GM23338 (cell line): ENCODE measurements at regions not wholly inside any gene's neighbourhood (a gene's known extent, or its start where the extent isn't known, plus 50 kb on each side); places are given as distances from the start of the nearest gene placed in this dataset.

Source experiments
- ATAC-seq: fragments of 200-7000 bp; cut with Tn5 transposase; 3 replicates; pipeline ENCODE4 v1.9.1; 2020
- DNase-seq: peaks from one replicate; pipeline ENCODE4 v3.0.0-alpha.2; 2015; ENCODE audit warnings: low spot score
- H2AFZ ChIP-seq: fragments of 200-600 bp; sonication (generic); 2 replicates; pipeline ENCODE4 v1.8.0; 2016; ENCODE audit warnings: antibody characterized with exemption, mild to moderate bottlenecking, moderate library complexity
- H3F3A ChIP-seq: fragments of 200-600 bp; sonication (generic); replicated peaks from 2 replicates; pipeline ENCODE4 v1.8.0; 2017; ENCODE audit warnings: antibody characterized with exemption, mixed run types, low read depth
- H3K27ac ChIP-seq: fragments of 200-600 bp; sonication (generic); 2 replicates; pipeline ENCODE4 v1.6.1; 2016; ENCODE audit warnings: low read depth
- H3K27me3 ChIP-seq: fragments of 200-600 bp; sonication (generic); 2 replicates; pipeline ENCODE4 v1.8.0; 2016; ENCODE audit warnings: mild to moderate bottlenecking, mixed run types, moderate library complexity; ENCODE audit not compliant: insufficient read depth
- H3K36me3 ChIP-seq: fragments of 200-600 bp; sonication (generic); 2 replicates; pipeline ENCODE4 v1.8.0; 2016; ENCODE audit warnings: mild to moderate bottlenecking; ENCODE audit not compliant: insufficient read depth
- H3K4me1 ChIP-seq: fragments of 200-600 bp; sonication (generic); 2 replicates; pipeline ENCODE4 v1.8.0; 2016; ENCODE audit warnings: mild to moderate bottlenecking, moderate library complexity; ENCODE audit not compliant: insufficient read depth
- H3K4me2 ChIP-seq: fragments of 200-600 bp; sonication (generic); 2 replicates; pipeline ENCODE4 v1.7.1; 2017; ENCODE audit warnings: mixed run types
- H3K4me3 ChIP-seq: fragments of 200-600 bp; sonication (generic); 2 replicates; pipeline ENCODE4 v1.6.1; 2016; ENCODE audit warnings: mixed run types
- H3K79me2 ChIP-seq: fragments of 200-600 bp; sonication (generic); replicated peaks from 2 replicates; pipeline ENCODE4 v1.8.0; 2017; ENCODE audit warnings: mild to moderate bottlenecking; ENCODE audit not compliant: insufficient read depth
- H3K9me2 ChIP-seq: fragments of 200-600 bp; sonication (generic); 2 replicates; pipeline ENCODE4 v1.8.0; 2017; ENCODE audit not compliant: insufficient read depth
- H4K20me1 ChIP-seq: fragments of 200-600 bp; sonication (generic); replicated peaks from 2 replicates; pipeline ENCODE4 v1.8.0; 2017; ENCODE audit warnings: mild to moderate bottlenecking; ENCODE audit not compliant: insufficient read depth
- H3K27ac Mint-ChIP-seq: 2 replicates; pipeline ENCODE4 v1.8.0; 2020; ENCODE audit warnings: inconsistent platforms, mild to moderate bottlenecking, moderate library complexity, mixed read lengths
- H3K27me3 Mint-ChIP-seq: 3 replicates; pipeline ENCODE4 v1.8.0; 2022; ENCODE audit warnings: low read depth, mild to moderate bottlenecking, moderate library complexity, mixed read lengths, inconsistent platforms; ENCODE audit not compliant: insufficient read depth, poor library complexity
- H3K36me3 Mint-ChIP-seq: 3 replicates; pipeline ENCODE4 v1.8.0; 2021; ENCODE audit warnings: low read depth, mild to moderate bottlenecking, inconsistent platforms, moderate library complexity, mixed read lengths
- H3K4me1 Mint-ChIP-seq: 3 replicates; pipeline ENCODE4 v1.8.0; 2020; ENCODE audit warnings: mild to moderate bottlenecking, inconsistent platforms, mixed read lengths
- H3K4me3 Mint-ChIP-seq: 3 replicates; pipeline ENCODE4 v1.8.0; 2021; ENCODE audit warnings: moderate library complexity, mild to moderate bottlenecking, inconsistent platforms, mixed read lengths
- H3K9me3 Mint-ChIP-seq: 3 replicates; pipeline ENCODE4 v1.8.0; 2020; ENCODE audit warnings: moderate library complexity, mild to moderate bottlenecking, inconsistent platforms, mixed read lengths
- CREB1 ChIP-seq: fragments of 250-450 bp; sonication (Bioruptor Pico); IDR thresholded peaks from 2 replicates; pipeline ENCODE4 v1.5.0; 2020; ENCODE audit warnings: low read depth, mild to moderate bottlenecking, moderate library complexity
- CTCF ChIP-seq, 2 experiments: fragments of 200-600 bp in 1 of 2; sonication (generic) in 1 of 2; conservative IDR thresholded peaks; 2 replicates each; pipeline versions ENCODE4 v1.5.1 to v1.6.1; 2016 to 2017; ENCODE audit warnings: antibody characterized with exemption in 2 of 2, low read depth in 2 of 2, mild to moderate bottlenecking in 2 of 2, moderate library complexity in 1 of 2
- ETS1 ChIP-seq: IDR thresholded peaks from 2 replicates; pipeline ENCODE4 v1.6.1; 2016; ENCODE audit warnings: antibody characterized with exemption
- EZH2 ChIP-seq: fragments of 200-600 bp; sonication (generic); IDR thresholded peaks from one replicate; pipeline ENCODE4 v1.8.0; 2017; ENCODE audit warnings: antibody characterized with exemption, mild to moderate bottlenecking, low read depth; ENCODE audit not compliant: unreplicated experiment
- JUNB ChIP-seq: IDR thresholded peaks from one replicate; pipeline ENCODE4 v1.6.1; 2016; ENCODE audit warnings: antibody characterized with exemption; ENCODE audit not compliant: unreplicated experiment
- NANOG ChIP-seq: IDR thresholded peaks from 2 replicates; pipeline ENCODE4 v1.6.1; 2016; ENCODE audit warnings: antibody characterized with exemption, borderline replicate concordance
- STAT1 ChIP-seq: IDR thresholded peaks from one replicate; pipeline ENCODE4 v1.6.1; 2016; ENCODE audit warnings: antibody characterized with exemption; ENCODE audit not compliant: unreplicated experiment
- ZNF114 ChIP-seq: fragments of 250-450 bp; sonication (Bioruptor Pico); IDR thresholded peaks from 2 replicates; pipeline ENCODE4 v1.5.0; 2020; ENCODE audit warnings: mild to moderate bottlenecking, moderate library complexity
- ZNF331 ChIP-seq: fragments of 250-450 bp; sonication (Bioruptor Pico); IDR thresholded peaks from 2 replicates; pipeline ENCODE4 v1.5.0; 2020; ENCODE audit warnings: low read depth, mild to moderate bottlenecking, moderate library complexity
- ZNF462 ChIP-seq: fragments of 250-450 bp; sonication (Bioruptor Pico); IDR thresholded peaks from 2 replicates; pipeline ENCODE4 v1.5.0; 2020; ENCODE audit warnings: mild to moderate bottlenecking, moderate library complexity
- TF ChIP-seq, protein P1 (sequence below): IDR thresholded peaks from one replicate; pipeline ENCODE4 v1.6.1; 2018; ENCODE audit warnings: antibody characterized with exemption; ENCODE audit not compliant: unreplicated experiment

GRCh38 chr1:181221078-181221477 lies 132.6 kb downstream of the IER5 start (continued):
- TF ChIP-seq, protein P1, sequence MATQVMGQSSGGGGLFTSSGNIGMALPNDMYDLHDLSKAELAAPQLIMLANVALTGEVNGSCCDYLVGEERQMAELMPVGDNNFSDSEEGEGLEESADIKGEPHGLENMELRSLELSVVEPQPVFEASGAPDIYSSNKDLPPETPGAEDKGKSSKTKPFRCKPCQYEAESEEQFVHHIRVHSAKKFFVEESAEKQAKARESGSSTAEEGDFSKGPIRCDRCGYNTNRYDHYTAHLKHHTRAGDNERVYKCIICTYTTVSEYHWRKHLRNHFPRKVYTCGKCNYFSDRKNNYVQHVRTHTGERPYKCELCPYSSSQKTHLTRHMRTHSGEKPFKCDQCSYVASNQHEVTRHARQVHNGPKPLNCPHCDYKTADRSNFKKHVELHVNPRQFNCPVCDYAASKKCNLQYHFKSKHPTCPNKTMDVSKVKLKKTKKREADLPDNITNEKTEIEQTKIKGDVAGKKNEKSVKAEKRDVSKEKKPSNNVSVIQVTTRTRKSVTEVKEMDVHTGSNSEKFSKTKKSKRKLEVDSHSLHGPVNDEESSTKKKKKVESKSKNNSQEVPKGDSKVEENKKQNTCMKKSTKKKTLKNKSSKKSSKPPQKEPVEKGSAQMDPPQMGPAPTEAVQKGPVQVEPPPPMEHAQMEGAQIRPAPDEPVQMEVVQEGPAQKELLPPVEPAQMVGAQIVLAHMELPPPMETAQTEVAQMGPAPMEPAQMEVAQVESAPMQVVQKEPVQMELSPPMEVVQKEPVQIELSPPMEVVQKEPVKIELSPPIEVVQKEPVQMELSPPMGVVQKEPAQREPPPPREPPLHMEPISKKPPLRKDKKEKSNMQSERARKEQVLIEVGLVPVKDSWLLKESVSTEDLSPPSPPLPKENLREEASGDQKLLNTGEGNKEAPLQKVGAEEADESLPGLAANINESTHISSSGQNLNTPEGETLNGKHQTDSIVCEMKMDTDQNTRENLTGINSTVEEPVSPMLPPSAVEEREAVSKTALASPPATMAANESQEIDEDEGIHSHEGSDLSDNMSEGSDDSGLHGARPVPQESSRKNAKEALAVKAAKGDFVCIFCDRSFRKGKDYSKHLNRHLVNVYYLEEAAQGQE, result no peak
- no peak for TF ChIP-seq ZNF331

- H3F3A ChIP-seq, result no peaks in the 10 kb centered on the region
- H3K4me3 Mint-ChIP-seq, result no peak overlapping the region
- no peak for ATAC-seq
- H3K4me2 ChIP-seq, result no peak overlapping the region
- no peak overlapping the region for H3K27ac Mint-ChIP-seq
- H4K20me1 ChIP-seq, result no peaks in the 10 kb centered on the region
- no peak overlapping the region for H3K4me3 ChIP-seq
- H3K4me1 ChIP-seq, result no peaks in the 10 kb centered on the region
- no peaks in the 10 kb centered on the region; the same call in 2 of the 3 replicates for H3K36me3 Mint-ChIP-seq
- no peaks in the 10 kb centered on the region for H3K79me2 ChIP-seq
- H3K4me1 Mint-ChIP-seq, result peaks cover 12% of the 10 kb centered on the region
- peaks cover 3% of the 10 kb centered on the region for H3K27me3 Mint-ChIP-seq
- peaks cover 8% of the 10 kb centered on the region; the same call in 1 of the 2 replicates for H3K9me2 ChIP-seq
- H3K36me3 ChIP-seq, result no peaks in the 10 kb centered on the region
- TF ChIP-seq ZNF114 (CRISPR knock-in tag) (no peak), ETS1 (no peak), STAT1 (no peak), CREB1 (CRISPR knock-in tag) (no peak), EZH2 (no peak), CTCF (conservative IDR thresholded peaks at IDR 0.05; ENCODE audit: low read depth in 2 of 2) (no peak), JUNB (no peak), ZNF462 (CRISPR knock-in tag) (no peak), NANOG (no peak)
- peaks cover 13% of the 10 kb centered on the region; the same call in 2 of the 3 replicates for H3K9me3 Mint-ChIP-seq
- no peak for DNase-seq
- no peak overlapping the region for H2AFZ ChIP-seq
- no peaks in the 10 kb centered on the region for H3K27me3 ChIP-seq
- no peak overlapping the region for H3K27ac ChIP-seq
Observed at GRCh38 chr1:181222972-181223505, 134.5 kb downstream of the IER5 start.
